ENCODE measurements at regions not wholly inside any gene's neighbourhood (a gene's known extent, or its start where the extent isn't known, plus 50 kb on each side); places are given as distances from the start of the nearest gene placed in this dataset.

- no peak for DNase-seq (ENCODE audit: low read depth in 2 of 2)
- no peaks in the 10 kb centered on the region for H3K36me3 ChIP-seq (ENCODE audit: control insufficient read depth, insufficient read depth, low read length)
- H3K9ac ChIP-seq (ENCODE audit: insufficient read depth, low read length) = no peak overlapping the region
- no peak overlapping the region for H3K4me3 ChIP-seq (replicated peaks in 1 of 4; ENCODE audit: control extremely low read depth in 1 of 4, insufficient read depth in 1 of 4, low read depth in 3 of 4, low read length in 4 of 4)
- H2AFZ ChIP-seq (ENCODE audit: low read length) = no peak overlapping the region
- no peaks in the 10 kb centered on the region for H4K20me1 ChIP-seq (ENCODE audit: control insufficient read depth, extremely low read depth, insufficient read depth, low read length)
- H3K79me2 ChIP-seq (ENCODE audit: control insufficient read depth, insufficient read depth, low read length) = no peaks in the 10 kb centered on the region
- H3K4me1 ChIP-seq (ENCODE audit: control insufficient read depth, extremely low read depth, insufficient read depth, low read length) = no peaks in the 10 kb centered on the region
- no peaks in the 10 kb centered on the region for H3K27me3 ChIP-seq (ENCODE audit: control insufficient read depth, insufficient read depth, low read length)
- H3K27ac ChIP-seq (ENCODE audit: insufficient read depth, low read length) = no peak overlapping the region
- TF ChIP-seq CTCF (conservative IDR thresholded peaks at IDR 0.05 in 1 of 2, IDR thresholded peaks at IDR 0.05 in 1 of 2; ENCODE audit: low read depth in 1 of 2, low read length in 2 of 2) (no peak), EZH2 (IDR thresholded peaks at IDR 0.05; ENCODE audit: low read length, missing control alignments) (no peak)
- H3K9me3 ChIP-seq (ENCODE audit: control insufficient read depth, insufficient read depth, low read depth, low read length) = no peaks in the 10 kb centered on the region
- H3K4me2 ChIP-seq (ENCODE audit: extremely low read depth, insufficient read depth, low read length) = no peak overlapping the region
Observed at GRCh38 chr10:47184273-47184672, 115.7 kb upstream of the GDF10 start.

- no peak for TF ChIP-seq EZH2 (IDR thresholded peaks at IDR 0.05; ENCODE audit: low read length, missing control alignments)
- no peak for TF ChIP-seq CTCF (conservative IDR thresholded peaks at IDR 0.05 in 1 of 2, IDR thresholded peaks at IDR 0.05 in 1 of 2; ENCODE audit: low read depth in 1 of 2, low read length in 2 of 2)
- no peak overlapping the region for H3K4me3 ChIP-seq (replicated peaks in 1 of 4; ENCODE audit: control extremely low read depth in 1 of 4, insufficient read depth in 1 of 4, low read depth in 3 of 4, low read length in 4 of 4)
- no peak for DNase-seq (ENCODE audit: low read depth in 2 of 2)
Observed at GRCh38 chr10:47184724-47185330, 115.2 kb upstream of the GDF10 start.

GRCh38 chr10:47186941-47187340 is 113.1 kb upstream of the GDF10 start:
- Histone ChIP-seq H3K79me2 (ENCODE audit: control insufficient read depth, insufficient read depth, low read length) (no peaks in the 10 kb centered on the region), H2AFZ (ENCODE audit: low read length) (no peak overlapping the region), H3K27ac (ENCODE audit: insufficient read depth, low read length) (no peak overlapping the region), H3K36me3 (ENCODE audit: control insufficient read depth, insufficient read depth, low read length) (no peaks in the 10 kb centered on the region), H3K9me3 (ENCODE audit: control insufficient read depth, insufficient read depth, low read depth, low read length) (no peaks in the 10 kb centered on the region), H3K4me2 (ENCODE audit: extremely low read depth, insufficient read depth, low read length) (no peak overlapping the region), H3K9ac (ENCODE audit: insufficient read depth, low read length) (no peak overlapping the region), H3K27me3 (ENCODE audit: control insufficient read depth, insufficient read depth, low read length) (no peaks in the 10 kb centered on the region), H3K4me3 (replicated peaks in 1 of 4; ENCODE audit: control extremely low read depth in 1 of 4, insufficient read depth in 1 of 4, low read depth in 3 of 4, low read length in 4 of 4) (no peak overlapping the region), H4K20me1 (ENCODE audit: control insufficient read depth, extremely low read depth, insufficient read depth, low read length) (no peaks in the 10 kb centered on the region), H3K4me1 (ENCODE audit: control insufficient read depth, extremely low read depth, insufficient read depth, low read length) (no peaks in the 10 kb centered on the region)
- no peak for TF ChIP-seq EZH2 (IDR thresholded peaks at IDR 0.05; ENCODE audit: low read length, missing control alignments)
- no peak for DNase-seq (ENCODE audit: low read depth in 2 of 2)

More at GRCh38 chr10:47184724-47185330, 115.2 kb upstream of the GDF10 start:
- Histone ChIP-seq H3K4me2 (ENCODE audit: extremely low read depth, insufficient read depth, low read length) (no peak overlapping the region), H4K20me1 (ENCODE audit: control insufficient read depth, extremely low read depth, insufficient read depth, low read length) (no peaks in the 10 kb centered on the region), H3K36me3 (ENCODE audit: control insufficient read depth, insufficient read depth, low read length) (no peaks in the 10 kb centered on the region), H3K27ac (ENCODE audit: insufficient read depth, low read length) (no peak overlapping the region), H2AFZ (ENCODE audit: low read length) (no peak overlapping the region), H3K79me2 (ENCODE audit: control insufficient read depth, insufficient read depth, low read length) (no peaks in the 10 kb centered on the region), H3K9me3 (ENCODE audit: control insufficient read depth, insufficient read depth, low read depth, low read length) (no peaks in the 10 kb centered on the region), H3K27me3 (ENCODE audit: control insufficient read depth, insufficient read depth, low read length) (no peaks in the 10 kb centered on the region), H3K4me1 (ENCODE audit: control insufficient read depth, extremely low read depth, insufficient read depth, low read length) (no peaks in the 10 kb centered on the region), H3K9ac (ENCODE audit: insufficient read depth, low read length) (no peak overlapping the region)

Data from fibroblast of lung (primary cell).